ENCODE measurements at regions not wholly inside any gene's neighbourhood (a gene's known extent, or its start where the extent isn't known, plus 50 kb on each side); places are given as distances from the start of the nearest gene placed in this dataset.

DNA sequence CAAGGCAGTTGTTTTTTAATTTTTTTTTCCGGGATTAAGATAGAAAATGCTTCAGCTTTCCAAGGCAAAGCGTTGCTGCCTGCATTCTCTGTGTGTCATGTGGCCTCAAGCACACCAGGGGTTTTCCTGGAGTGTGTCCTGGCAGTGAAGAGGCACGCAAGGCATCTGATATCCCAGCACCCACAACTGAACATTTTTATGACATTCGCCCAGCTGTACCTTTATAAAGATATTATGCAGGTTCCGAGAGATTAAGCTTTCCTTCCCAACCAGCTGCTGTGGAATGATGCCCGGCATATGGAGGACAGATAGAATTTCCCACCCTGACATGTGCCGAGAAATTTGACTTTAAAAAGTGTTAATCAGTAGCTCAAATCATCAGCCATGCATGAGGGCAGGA, 205.6 kb downstream of the GADD45G start:
- TF ChIP-seq POLR2A (IDR thresholded peaks at IDR 0.05) = no peak
- no peak for TF ChIP-seq CTCF (IDR thresholded peaks at IDR 0.05)
- no peak for TF ChIP-seq POLR2AphosphoS5 (IDR thresholded peaks at IDR 0.05)

Measured in gastroesophageal sphincter (tissue), 3 donors.